GM12878 (cell line): ENCODE measurements at regions not wholly inside any gene's neighbourhood (a gene's known extent, or its start where the extent isn't known, plus 50 kb on each side); places are given as distances from the start of the nearest gene placed in this dataset.

ENCODE experiments used
- MYC ChIP-seq: IDR thresholded peaks from 2 replicates; pipeline ENCODE4 v1.6.1; 2011; ENCODE audit warnings: mild to moderate bottlenecking, low read length, moderate library complexity, inconsistent platforms; ENCODE audit not compliant: insufficient read depth, insufficient replicate concordance, insufficient read length, severe bottlenecking
- SUPT20H ChIP-seq: IDR thresholded peaks from 2 replicates; pipeline ENCODE4 v1.6.1; 2011; ENCODE audit warnings: low read depth, mild to moderate bottlenecking, low read length, moderate library complexity, borderline replicate concordance; ENCODE audit not compliant: control insufficient read depth

GRCh38 chr13:36582977-36583376 lies 90.8 kb upstream of the SERTM1 start:
- TF ChIP-seq MYC (no peak), SUPT20H (no peak)
